Activated CD4-positive, alpha-beta T cell treated with anti-CD3 and anti-CD28 coated beads, Interleukin-2, amount 10 ng/mL, durations not matched to agents 24 days and 14 days (primary cell): ENCODE measurements at regions not wholly inside any gene's neighbourhood (a gene's known extent, or its start where the extent isn't known, plus 50 kb on each side); places are given as distances from the start of the nearest gene placed in this dataset.
"Not testable (repeated sequence)": the region's sequence is repeated elsewhere in the genome, so short reads cannot be mapped to it uniquely, and the experiment has no call there.

Source experiments
- DNase-seq: peaks from one replicate; pipeline ENCODE4 v3.0.0; 2022
- H3K27ac Mint-ChIP-seq: one replicate; pipeline ENCODE4 v1.8.0; 2022; ENCODE audit warnings: mild to moderate bottlenecking, mixed read lengths
- H3K27me3 Mint-ChIP-seq: one replicate; pipeline ENCODE4 v1.8.0; 2022; ENCODE audit warnings: mixed read lengths
- H3K36me3 Mint-ChIP-seq: one replicate; pipeline ENCODE4 v1.8.0; 2022; ENCODE audit warnings: low read depth, mild to moderate bottlenecking, mixed read lengths
- H3K4me1 Mint-ChIP-seq: one replicate; pipeline ENCODE4 v1.8.0; 2021; ENCODE audit warnings: mixed read lengths
- H3K4me3 Mint-ChIP-seq: one replicate; pipeline ENCODE4 v1.8.0; 2022; ENCODE audit warnings: mild to moderate bottlenecking, moderate library complexity, mixed read lengths
- H3K9me3 Mint-ChIP-seq: one replicate; pipeline ENCODE4 v1.8.0; 2021; ENCODE audit warnings: mixed read lengths
- intact Hi-C: fragments of 100-400 bp; cut with micrococcal nuclease; formaldehyde crosslinking; loops from one replicate; pipeline ENCODE4 v1.15.1; 2023

DNA sequence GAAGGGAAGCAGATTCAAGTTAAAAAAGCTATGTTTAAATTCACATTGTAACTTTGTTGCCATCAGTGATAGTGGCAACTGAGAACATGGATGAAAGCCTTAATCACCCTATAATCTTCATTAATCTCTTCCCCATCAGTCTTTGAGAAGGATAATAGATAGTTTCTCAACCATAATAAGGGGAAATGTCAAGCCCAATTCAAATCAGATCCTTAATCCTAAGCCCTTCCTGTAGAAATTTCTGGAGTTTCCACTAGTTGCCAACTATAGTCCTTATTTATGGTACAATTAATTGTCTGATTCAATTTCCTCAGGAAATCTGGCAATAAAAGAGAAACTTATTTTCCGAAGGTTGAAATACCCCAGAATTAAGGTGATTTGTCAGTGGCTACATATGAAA lies 431.8 kb downstream of the ZWINT start:
- no peak overlapping the region for H3K4me3 Mint-ChIP-seq
- DNase-seq = no peak
- H3K27me3 Mint-ChIP-seq = no peaks in the 10 kb centered on the region
- no peaks in the 10 kb centered on the region for H3K9me3 Mint-ChIP-seq
- no peaks in the 10 kb centered on the region for H3K4me1 Mint-ChIP-seq
- intact Hi-C loops = no loop called here
- no peak overlapping the region for H3K27ac Mint-ChIP-seq
- H3K36me3 Mint-ChIP-seq = no peaks in the 10 kb centered on the region

DNA sequence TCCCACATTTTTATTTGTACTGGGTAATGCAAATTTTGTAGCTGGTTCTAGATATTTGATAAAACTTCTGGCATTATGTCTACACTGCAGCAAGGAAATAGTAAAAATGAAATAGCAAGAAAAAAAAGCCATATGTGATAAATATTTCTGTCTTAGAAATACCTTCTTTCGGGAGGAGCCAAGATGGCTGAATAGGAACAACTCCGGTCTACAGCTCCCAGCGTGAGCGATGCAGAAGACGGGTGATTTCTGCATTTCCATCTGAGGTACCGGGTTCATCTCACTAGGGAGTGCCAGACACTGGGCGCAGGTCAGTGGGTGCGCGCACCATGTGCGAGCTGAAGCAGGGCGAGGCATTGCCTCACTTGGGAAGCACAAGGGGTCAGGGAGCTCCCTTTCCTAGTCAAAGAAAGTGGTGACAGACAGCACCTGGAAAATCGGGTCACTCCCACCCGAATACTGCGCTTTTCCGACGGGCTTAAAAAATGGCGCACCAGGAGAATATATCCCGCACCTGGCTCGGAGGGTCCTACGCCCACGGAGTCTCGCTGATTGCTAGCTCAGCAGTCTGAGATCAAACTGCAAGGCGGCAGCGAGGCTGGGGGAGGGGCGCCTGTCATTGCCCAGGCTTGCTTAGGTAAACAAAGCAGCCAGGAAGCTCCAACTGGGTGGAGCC lies 461.4 kb downstream of the ZWINT start:
- H3K27ac Mint-ChIP-seq, intact Hi-C loops, DNase-seq, H3K4me3 Mint-ChIP-seq, H3K36me3 Mint-ChIP-seq, H3K4me1 Mint-ChIP-seq, H3K9me3 Mint-ChIP-seq, H3K27me3 Mint-ChIP-seq: not testable (repeated sequence)

DNA sequence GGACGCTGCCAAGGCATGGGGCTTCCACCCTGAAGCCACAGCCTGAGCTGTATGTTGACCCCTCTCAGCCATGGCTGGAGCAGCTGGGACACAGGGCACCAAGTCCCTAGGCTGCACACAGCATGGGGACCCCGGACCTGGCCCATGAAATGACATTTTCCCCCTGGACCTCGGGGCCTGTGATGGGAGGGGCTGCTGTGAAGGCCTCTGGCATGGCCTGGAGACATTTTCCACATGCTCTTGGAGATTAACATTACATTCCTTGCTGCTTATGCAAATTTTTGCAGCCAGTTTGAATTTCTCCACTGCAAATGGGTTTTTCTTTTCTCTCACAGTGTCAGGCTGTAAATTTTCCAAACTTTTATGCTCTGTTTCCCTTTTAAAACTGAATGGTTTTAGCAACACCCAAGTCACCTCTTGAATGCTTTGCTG lies 463.6 kb downstream of the ZWINT start:
- no peak for DNase-seq
- Mint-ChIP-seq H3K4me3 (no peak overlapping the region), H3K27me3 (no peaks in the 10 kb centered on the region), H3K27ac (no peak overlapping the region), H3K36me3 (no peaks in the 10 kb centered on the region), H3K9me3 (peaks cover 4% of the 10 kb centered on the region), H3K4me1 (no peaks in the 10 kb centered on the region)
- intact Hi-C loops = no loop called here

DNA sequence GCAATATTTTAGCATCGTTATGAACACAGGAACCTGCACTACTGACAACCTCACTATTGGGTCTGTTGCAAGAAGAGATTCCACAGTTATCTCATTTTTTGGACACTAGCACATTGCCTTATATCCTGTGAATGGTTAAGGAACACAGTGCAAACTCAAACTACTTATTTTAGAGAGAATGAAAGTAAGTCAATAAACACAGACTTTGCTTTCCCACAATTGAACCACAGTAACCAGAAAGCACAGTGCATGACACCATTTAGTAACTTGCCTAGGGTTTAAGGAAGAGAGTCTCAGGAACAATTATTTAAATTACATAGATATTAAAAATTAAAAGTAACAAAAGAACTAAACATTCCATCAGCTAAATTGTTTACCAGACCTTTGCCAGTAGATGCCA lies 468.8 kb downstream of the ZWINT start:
- Mint-ChIP-seq H3K9me3 (no peaks in the 10 kb centered on the region), H3K36me3 (no peaks in the 10 kb centered on the region), H3K27me3 (no peaks in the 10 kb centered on the region), H3K4me3 (no peak overlapping the region), H3K4me1 (no peaks in the 10 kb centered on the region), H3K27ac (no peak overlapping the region)
- intact Hi-C loops = no loop called here
- no peak for DNase-seq

DNA sequence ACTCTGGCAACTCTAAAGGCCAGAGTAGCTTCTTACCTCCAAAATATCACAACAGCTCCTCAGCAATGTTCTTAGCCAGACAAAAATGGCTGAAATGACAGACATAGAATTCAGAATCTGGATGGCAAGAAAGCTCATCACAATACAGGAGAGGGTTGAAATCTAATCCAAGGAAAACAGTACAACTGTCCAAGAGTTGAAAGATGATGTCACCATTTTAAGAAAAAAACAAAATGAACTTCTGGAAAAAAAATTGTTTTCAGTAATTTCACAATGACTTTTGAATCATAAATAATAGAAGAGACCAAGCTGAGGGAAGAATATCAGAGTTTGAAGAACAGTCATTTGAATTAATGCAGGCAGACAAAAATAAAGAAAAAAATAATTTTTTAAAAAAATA lies 479.5 kb downstream of the ZWINT start:
- Mint-ChIP-seq H3K27ac (no peak overlapping the region), H3K4me1 (no peaks in the 10 kb centered on the region), H3K4me3 (no peak overlapping the region), H3K36me3 (no peaks in the 10 kb centered on the region), H3K9me3 (peaks cover 11% of the 10 kb centered on the region), H3K27me3 (no peaks in the 10 kb centered on the region)
- intact Hi-C loops = no loop called here
- no peak for DNase-seq

DNA sequence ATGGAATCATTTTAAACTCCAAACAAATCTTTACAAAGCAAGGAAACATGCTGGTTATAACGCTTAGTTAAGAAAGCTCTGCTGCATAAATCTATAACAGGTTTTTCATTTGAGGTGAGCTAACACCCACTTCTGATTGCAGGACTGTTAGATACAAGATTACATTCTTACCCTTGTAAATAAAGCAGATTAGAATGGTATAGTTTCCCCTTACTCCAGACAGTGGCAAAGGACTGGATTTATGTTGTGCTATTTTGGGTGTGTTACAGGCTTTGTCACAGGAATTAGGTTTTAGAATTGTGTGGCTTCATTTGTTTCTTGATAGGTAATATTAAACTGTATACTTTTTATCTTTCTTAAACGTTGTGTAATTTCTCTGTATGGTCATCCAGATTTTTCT lies 487.6 kb downstream of the ZWINT start:
- Mint-ChIP-seq H3K4me1 (no peaks in the 10 kb centered on the region), H3K36me3 (no peaks in the 10 kb centered on the region), H3K9me3 (no peaks in the 10 kb centered on the region), H3K27me3 (no peaks in the 10 kb centered on the region), H3K27ac (no peak overlapping the region), H3K4me3 (no peak overlapping the region)
- no peak for DNase-seq
- intact Hi-C loops = no loop called here

DNA sequence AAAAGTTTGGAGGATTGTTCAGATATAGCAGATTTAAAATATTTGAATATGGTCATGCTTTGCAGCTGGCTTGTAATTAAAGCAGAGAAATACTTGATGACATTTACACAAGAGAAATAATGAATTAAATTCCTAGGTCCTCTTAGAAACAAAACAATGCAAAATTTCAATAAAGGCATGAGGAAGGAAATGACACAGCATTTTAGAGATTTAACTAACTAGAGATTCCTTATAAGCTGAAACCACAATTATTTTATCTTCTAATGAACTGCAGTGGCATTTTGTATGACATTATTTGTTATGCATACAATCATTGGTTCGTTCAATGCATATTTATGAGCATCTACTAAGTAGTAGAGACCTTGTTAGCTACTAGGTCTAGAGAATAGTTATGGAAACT lies 490.9 kb downstream of the ZWINT start:
- Mint-ChIP-seq H3K27me3 (no peaks in the 10 kb centered on the region), H3K4me3 (no peak overlapping the region), H3K27ac (no peak overlapping the region), H3K9me3 (no peaks in the 10 kb centered on the region), H3K36me3 (no peaks in the 10 kb centered on the region), H3K4me1 (no peaks in the 10 kb centered on the region)
- intact Hi-C loops = no loop called here
- no peak for DNase-seq

DNA sequence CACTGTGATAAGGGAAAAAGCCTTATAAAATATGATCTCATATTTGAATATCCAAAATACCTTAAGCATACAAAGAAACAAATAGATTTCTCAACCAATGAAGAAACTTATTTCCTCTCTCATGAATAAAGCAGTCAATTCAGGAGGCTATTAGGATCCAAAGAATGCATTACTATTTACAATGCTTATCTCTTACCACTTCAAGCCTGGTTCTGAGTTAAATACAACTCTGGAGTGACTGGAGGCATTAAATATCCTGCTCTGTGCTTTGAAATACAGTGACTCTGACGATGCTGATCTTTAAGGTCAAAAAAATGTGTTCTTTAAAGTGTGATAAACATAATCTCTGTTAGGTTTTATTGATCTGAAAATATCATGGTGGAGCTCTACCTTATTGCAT lies 493.2 kb downstream of the ZWINT start:
- H3K4me3 Mint-ChIP-seq = no peak overlapping the region

DNA sequence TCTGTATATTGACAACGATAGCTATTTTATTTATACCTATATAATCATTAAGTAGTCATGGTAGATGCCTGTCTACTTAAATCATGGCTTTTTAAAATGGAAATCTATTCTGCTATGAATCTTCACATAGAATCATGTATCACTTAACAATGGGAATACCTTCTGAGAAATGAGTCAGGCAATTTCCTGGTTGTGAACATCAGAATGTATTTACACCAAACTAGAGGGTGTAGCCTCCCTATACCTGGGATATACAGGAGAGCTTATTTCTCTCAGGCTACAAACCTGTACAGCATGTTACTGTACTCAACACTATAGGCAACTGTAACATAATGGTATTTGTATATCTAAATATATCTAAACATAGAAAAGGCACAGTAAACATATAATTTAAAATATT lies 502.3 kb downstream of the ZWINT start:
- H3K9me3 Mint-ChIP-seq = peaks cover 8% of the 10 kb centered on the region
- intact Hi-C loops = no loop called here
- H3K27ac Mint-ChIP-seq = no peak overlapping the region
- H3K4me1 Mint-ChIP-seq = no peaks in the 10 kb centered on the region
- H3K36me3 Mint-ChIP-seq = no peaks in the 10 kb centered on the region
- H3K4me3 Mint-ChIP-seq = no peak overlapping the region
- no peak for DNase-seq
- H3K27me3 Mint-ChIP-seq = no peaks in the 10 kb centered on the region

More for the DNA sequence above, 493.2 kb downstream of the ZWINT start:
- Mint-ChIP-seq H3K9me3 (no peaks in the 10 kb centered on the region), H3K27ac (no peak overlapping the region), H3K27me3 (no peaks in the 10 kb centered on the region), H3K4me1 (no peaks in the 10 kb centered on the region), H3K36me3 (no peaks in the 10 kb centered on the region)
- intact Hi-C loops = no loop called here
- no peak for DNase-seq

DNA sequence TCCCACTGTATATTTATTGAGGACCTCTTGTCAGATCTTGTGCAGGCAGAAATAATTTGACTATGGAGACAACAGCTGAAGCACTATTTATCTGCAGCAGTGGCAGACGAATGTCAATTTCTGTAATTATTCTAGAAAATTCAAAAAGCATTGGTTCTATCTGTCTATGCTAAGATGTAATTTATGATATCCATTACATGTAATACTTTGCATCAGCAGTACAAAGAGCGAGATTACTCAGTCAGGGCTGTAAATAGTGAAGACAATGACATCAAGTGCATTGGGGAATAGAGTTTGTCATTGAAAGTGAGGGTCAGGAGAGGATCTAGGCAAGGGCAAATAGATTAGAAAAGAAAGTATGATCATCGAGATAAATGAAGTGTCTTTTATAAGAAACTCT lies 508.2 kb downstream of the ZWINT start:
- Mint-ChIP-seq H3K27ac (no peak overlapping the region), H3K4me1 (no peaks in the 10 kb centered on the region), H3K36me3 (no peaks in the 10 kb centered on the region), H3K4me3 (no peak overlapping the region), H3K9me3 (peaks cover 3% of the 10 kb centered on the region), H3K27me3 (no peaks in the 10 kb centered on the region)
- no peak for DNase-seq
- intact Hi-C loops = no loop called here

DNA sequence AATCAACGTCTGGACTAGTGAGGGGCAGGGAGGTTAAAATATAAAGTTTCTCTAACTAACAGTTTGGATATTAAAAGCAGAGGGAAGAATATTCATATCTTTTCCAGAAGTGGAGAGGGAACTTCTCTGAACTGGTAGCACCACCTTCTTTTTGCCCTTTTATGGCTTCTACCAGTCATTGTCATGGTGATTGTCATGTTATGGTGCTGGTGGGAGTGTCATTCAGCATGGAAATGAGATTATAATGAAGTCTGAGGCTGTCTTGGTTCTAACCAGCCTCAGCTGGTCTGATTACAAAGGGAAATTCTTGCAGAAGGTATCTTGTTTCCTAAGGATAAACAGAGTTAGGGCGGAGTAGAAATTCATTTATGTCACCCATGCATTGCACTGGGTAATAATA lies 523.8 kb downstream of the ZWINT start:
- Mint-ChIP-seq H3K4me1 (no peaks in the 10 kb centered on the region), H3K27me3 (no peaks in the 10 kb centered on the region), H3K27ac (no peak overlapping the region), H3K36me3 (no peaks in the 10 kb centered on the region), H3K4me3 (no peak overlapping the region), H3K9me3 (no peaks in the 10 kb centered on the region)
- DNase-seq = no peak
- intact Hi-C loops = no loop called here

DNA sequence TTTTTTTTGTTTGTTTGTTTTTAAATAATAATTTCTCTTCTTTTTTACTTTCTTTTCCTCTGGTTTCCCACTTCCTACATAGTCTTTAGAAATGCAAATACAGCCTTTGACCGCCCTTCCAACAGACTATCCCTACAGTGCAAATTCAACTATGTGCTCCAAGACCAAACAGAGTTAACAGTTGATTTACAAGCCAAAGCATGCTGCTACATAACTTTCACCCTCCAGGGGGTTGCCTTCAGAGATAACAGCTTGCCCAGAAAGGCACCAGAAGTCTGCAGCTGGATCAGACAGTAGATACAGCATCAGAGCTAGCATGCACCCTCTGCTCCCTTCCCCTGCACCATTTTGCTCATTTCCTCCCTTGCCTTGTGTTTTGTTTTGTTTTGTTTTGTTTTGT lies 539.0 kb downstream of the ZWINT start:
- intact Hi-C loops = no loop called here
- Mint-ChIP-seq H3K36me3 (no peaks in the 10 kb centered on the region), H3K4me3 (no peak overlapping the region), H3K9me3 (peaks cover 4% of the 10 kb centered on the region), H3K27me3 (no peaks in the 10 kb centered on the region), H3K27ac (no peak overlapping the region), H3K4me1 (no peaks in the 10 kb centered on the region)
- no peak for DNase-seq

DNA sequence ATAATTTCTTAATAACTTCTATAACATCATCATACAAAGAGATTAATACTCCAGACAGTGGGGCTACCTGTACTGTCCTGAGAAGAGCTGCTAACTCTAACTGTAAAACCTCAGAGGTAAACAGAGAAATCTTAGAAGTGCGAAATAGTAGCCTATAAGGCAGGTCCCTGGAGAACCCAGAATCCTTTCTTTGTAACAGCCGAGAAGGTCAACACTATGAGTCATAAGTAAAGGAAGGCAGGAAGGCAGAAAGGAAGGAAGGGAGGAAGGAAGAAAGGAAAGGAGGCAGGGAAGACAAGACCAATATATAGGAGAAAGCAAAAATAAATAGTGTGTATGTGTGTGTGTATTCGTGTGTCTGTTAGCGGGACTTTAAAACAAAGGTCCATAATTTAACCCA lies 540.6 kb downstream of the ZWINT start:
- no peaks in the 10 kb centered on the region for H3K36me3 Mint-ChIP-seq
- H3K4me1 Mint-ChIP-seq = no peaks in the 10 kb centered on the region
- no peak for DNase-seq
- intact Hi-C loops = no loop called here
- no peak overlapping the region for H3K27ac Mint-ChIP-seq
- H3K27me3 Mint-ChIP-seq = no peaks in the 10 kb centered on the region
- H3K9me3 Mint-ChIP-seq = peaks cover 4% of the 10 kb centered on the region
- H3K4me3 Mint-ChIP-seq = no peak overlapping the region

DNA sequence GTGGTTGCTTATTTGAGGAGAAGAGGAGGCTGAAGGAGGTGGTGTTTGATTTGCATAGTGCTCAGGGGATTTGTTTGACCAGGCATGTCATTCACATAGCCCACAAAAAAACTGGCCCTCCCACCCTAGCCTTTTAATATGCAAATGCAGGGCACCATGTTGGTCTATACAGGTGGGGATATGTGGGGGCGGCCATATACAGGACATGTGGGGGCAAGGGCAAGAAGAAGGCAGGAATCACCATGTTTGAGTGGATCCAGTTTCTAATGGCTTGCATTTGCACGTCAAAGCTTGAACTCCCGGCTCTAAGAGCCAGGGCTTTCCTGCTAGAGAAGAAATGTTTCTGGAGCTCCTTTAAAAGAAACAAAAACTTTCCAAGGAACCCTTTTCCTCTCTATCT lies 541.0 kb downstream of the ZWINT start:
- intact Hi-C loops = no loop called here
- H3K36me3 Mint-ChIP-seq = no peaks in the 10 kb centered on the region
- no peaks in the 10 kb centered on the region for H3K4me1 Mint-ChIP-seq
- no peaks in the 10 kb centered on the region for H3K9me3 Mint-ChIP-seq
- H3K4me3 Mint-ChIP-seq = no peak overlapping the region
- H3K27me3 Mint-ChIP-seq = no peaks in the 10 kb centered on the region
- no peak for DNase-seq
- H3K27ac Mint-ChIP-seq = no peak overlapping the region

DNA sequence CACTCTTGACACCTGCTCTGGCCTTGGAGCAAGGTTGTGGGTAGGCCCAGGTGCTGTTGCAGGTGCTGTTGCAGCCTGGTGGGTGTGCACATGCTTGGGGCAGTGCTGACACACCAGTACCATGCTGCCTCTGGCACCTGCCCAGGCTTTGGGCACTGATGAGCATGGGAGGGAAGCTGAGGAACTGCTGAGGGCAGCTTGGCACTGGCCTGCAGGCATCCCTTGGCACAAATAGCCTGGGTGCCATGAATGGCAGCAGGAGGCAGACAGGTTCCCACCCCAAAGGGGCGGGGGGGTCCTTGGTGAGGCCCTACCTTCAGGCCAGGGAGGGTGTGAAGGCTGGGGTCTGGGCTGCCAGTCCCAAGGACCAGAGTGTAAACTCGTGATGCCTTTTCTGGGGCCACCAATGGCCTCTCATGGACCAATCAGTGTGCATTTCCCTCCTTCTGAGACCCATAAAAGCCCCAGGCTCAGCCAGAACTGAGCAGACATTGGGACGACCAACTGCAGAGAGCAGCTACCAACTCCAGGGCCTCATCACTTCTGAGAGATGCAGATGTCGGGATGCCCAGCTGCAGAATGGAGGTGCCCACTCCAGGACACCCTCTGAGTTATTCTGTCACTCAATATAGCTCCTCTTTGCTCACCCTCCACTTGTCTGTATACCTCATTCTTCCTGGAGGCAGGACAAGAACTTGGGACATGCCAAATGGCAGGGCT lies 547.4 kb downstream of the ZWINT start:
- no peak for DNase-seq
- intact Hi-C loops = no loop called here

More for the DNA sequence above, 547.4 kb downstream of the ZWINT start:
- Mint-ChIP-seq H3K4me3 (no peak overlapping the region), H3K36me3 (no peaks in the 10 kb centered on the region), H3K9me3 (no peaks in the 10 kb centered on the region), H3K4me1 (no peaks in the 10 kb centered on the region), H3K27me3 (no peaks in the 10 kb centered on the region), H3K27ac (no peak overlapping the region)
